ENCODE measurements at regions not wholly inside any gene's neighbourhood (a gene's known extent, or its start where the extent isn't known, plus 50 kb on each side); places are given as distances from the start of the nearest gene placed in this dataset.

DNA sequence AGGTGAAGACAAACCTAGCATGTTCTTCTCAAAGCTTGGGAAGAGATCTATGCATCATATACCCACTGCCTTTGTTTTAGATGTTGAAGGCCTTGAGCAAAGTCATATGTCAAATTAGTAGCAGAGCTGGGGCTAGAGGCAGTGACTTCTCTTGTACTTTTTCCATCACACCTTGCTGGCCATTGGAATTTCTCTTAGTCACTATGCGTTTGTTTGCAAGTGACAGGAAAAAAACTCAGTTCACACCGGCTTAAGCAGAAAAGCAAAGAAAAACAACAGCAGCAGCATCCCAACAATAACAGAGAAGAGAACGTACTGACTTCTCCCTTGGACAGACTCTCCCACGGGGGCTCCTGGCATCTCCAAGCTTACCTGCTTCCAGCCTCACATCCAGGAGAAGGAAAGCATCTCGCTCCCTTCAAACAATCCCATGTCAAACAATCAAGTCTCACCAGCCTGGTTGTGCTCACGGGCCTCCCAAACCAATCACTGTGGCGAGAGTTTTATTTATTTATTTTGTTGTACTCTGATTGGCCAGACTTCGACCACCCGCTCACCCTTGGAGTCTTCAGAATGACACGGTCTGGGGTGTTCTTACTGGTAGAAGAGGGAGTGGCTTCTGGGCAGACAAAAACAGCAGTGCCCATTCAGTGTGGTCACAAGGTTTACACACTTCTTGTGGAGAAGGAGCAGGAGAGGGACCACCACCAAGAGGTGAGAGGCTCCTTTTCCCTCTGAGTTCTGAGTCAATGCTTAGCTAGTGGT lies 83.8 kb upstream of the STC2 start:
- CTCF ChIA-PET: no interaction called here
- H3K27ac ChIP-seq (ENCODE audit: insufficient read depth in 1 of 2, low read depth in 1 of 2, low read length in 2 of 2, poor library complexity in 1 of 2, severe bottlenecking in 2 of 2): no peak overlapping the region
- peaks cover 0 to 3% (median 0%) of the 10 kb centered on the region in 5 experiments for H3K9me3 ChIP-seq (ENCODE audit: control extremely low read depth in 1 of 5, control insufficient read depth in 4 of 5, insufficient read depth in 2 of 5, low read depth in 1 of 5, low read length in 4 of 5)
- DNase-seq: no peak
- no peaks in the 10 kb centered on the region for H3K4me1 ChIP-seq (ENCODE audit: control extremely low read depth in 1 of 4, control insufficient read depth in 4 of 4, insufficient read depth in 4 of 4, low read length in 3 of 4)
- H3K27me3 ChIP-seq (replicated peaks in 2 of 5; ENCODE audit: control insufficient read depth in 4 of 5, insufficient read depth in 5 of 5, low read length in 4 of 5): peaks cover 0 to 4% (median 0%) of the 10 kb centered on the region in 5 experiments
- no peak overlapping the region for H3K4me3 ChIP-seq (ENCODE audit: control insufficient read depth in 1 of 7, extremely low read depth in 1 of 7, insufficient read depth in 4 of 7, low read depth in 2 of 7, low read length in 6 of 7)
- 88% methylated on average over 8 of the region's 10 CpGs for WGBS (ENCODE audit: insufficient coverage)
- POLR2A ChIA-PET: no interaction called here
- H3K36me3 ChIP-seq (ENCODE audit: control insufficient read depth in 4 of 4, insufficient read depth in 4 of 4, low read length in 3 of 4): no peaks in the 10 kb centered on the region

DNA sequence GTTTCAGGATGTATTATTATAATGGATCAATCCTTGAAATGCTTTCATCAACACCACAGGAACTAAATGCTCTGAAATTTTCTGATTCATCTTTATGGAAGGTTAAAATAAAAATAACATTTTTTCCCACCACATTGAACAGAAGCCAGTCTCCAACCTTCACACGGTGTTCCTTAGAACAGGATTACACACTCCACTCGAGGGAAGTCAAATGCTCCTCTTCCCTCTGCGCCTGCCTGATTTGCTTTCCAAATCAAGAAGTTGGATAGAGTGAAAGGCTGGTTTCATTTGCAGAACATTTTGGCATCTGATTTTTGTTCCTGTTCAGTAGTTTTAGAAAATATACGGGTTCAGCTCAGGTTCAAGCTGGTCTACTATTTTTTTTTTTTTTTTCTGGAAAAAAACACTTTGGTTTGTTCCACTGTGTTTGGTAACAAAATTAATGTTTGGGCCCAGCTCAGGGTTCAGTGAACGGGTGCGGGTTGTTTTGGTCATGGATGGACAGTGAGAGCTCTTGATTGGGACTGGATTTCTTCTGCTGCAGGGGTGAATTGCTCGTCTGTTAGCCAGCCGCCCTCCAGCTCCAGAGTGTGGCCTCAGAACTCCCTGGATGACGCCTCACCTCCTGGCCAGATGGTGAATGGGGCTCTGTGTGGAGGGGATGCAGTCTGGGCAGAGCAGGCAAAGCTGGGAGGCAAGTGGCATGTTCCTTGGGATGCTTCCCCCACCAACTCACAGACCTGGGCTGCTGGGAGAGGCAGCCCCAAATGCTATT lies 82.4 kb upstream of the STC2 start:
- POLR2A ChIA-PET: no interaction called here
- H3K4me1 ChIP-seq (ENCODE audit: control extremely low read depth in 1 of 4, control insufficient read depth in 4 of 4, insufficient read depth in 4 of 4, low read length in 3 of 4): no peaks in the 10 kb centered on the region
- H3K9me3 ChIP-seq (ENCODE audit: control extremely low read depth in 1 of 5, control insufficient read depth in 4 of 5, insufficient read depth in 2 of 5, low read depth in 1 of 5, low read length in 4 of 5): peaks cover 0 to 2% (median 0%) of the 10 kb centered on the region in 5 experiments
- H3K27me3 ChIP-seq (replicated peaks in 2 of 5; ENCODE audit: control insufficient read depth in 4 of 5, insufficient read depth in 5 of 5, low read length in 4 of 5): peaks cover 0 to 4% (median 0%) of the 10 kb centered on the region in 5 experiments
- CTCF ChIA-PET: no interaction called here
- H3K27ac ChIP-seq (ENCODE audit: insufficient read depth in 1 of 2, low read depth in 1 of 2, low read length in 2 of 2, poor library complexity in 1 of 2, severe bottlenecking in 2 of 2): no peak overlapping the region
- no peaks in the 10 kb centered on the region for H3K36me3 ChIP-seq (ENCODE audit: control insufficient read depth in 4 of 4, insufficient read depth in 4 of 4, low read length in 3 of 4)
- 100% methylated on average over 6 of the region's 9 CpGs for WGBS (ENCODE audit: insufficient coverage)
- DNase-seq: no peak
- H3K4me3 ChIP-seq (ENCODE audit: control insufficient read depth in 1 of 7, extremely low read depth in 1 of 7, insufficient read depth in 4 of 7, low read depth in 2 of 7, low read length in 6 of 7): no peak overlapping the region

DNA sequence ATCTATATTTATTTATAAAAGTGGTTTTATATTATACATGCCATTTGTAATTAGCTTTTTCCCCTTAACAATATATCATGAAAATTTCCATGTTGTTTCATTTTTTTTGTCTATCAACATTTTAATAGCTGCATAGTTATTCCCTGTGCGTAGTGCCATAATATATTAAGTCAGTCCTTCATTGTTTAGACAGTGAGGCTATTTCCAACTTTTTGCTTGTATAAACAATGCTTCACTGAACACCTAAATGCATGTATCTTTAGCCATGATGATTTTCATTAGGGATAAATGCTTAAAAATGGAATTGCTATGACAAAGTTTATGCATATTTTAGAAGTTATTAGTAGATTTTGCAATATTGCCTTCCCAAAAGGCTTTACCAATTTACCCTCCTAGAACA lies 80.7 kb upstream of the STC2 start:
- no peaks in the 10 kb centered on the region for H3K9me3 ChIP-seq (ENCODE audit: control extremely low read depth in 1 of 5, control insufficient read depth in 4 of 5, insufficient read depth in 2 of 5, low read depth in 1 of 5, low read length in 4 of 5)
- H3K4me3 ChIP-seq (ENCODE audit: control insufficient read depth in 1 of 7, extremely low read depth in 1 of 7, insufficient read depth in 4 of 7, low read depth in 2 of 7, low read length in 6 of 7): no peak overlapping the region
- CTCF ChIA-PET: no interaction called here
- no peaks in the 10 kb centered on the region for H3K36me3 ChIP-seq (ENCODE audit: control insufficient read depth in 4 of 4, insufficient read depth in 4 of 4, low read length in 3 of 4)
- no peak for DNase-seq
- POLR2A ChIA-PET: no interaction called here
- H3K27me3 ChIP-seq (replicated peaks in 2 of 5; ENCODE audit: control insufficient read depth in 4 of 5, insufficient read depth in 5 of 5, low read length in 4 of 5): peaks cover 0 to 4% (median 0%) of the 10 kb centered on the region in 5 experiments
- H3K4me1 ChIP-seq (ENCODE audit: control extremely low read depth in 1 of 4, control insufficient read depth in 4 of 4, insufficient read depth in 4 of 4, low read length in 3 of 4): no peaks in the 10 kb centered on the region
- no CpG with 5 or more reads among the region's 1 CpG for WGBS (ENCODE audit: insufficient coverage)
- H3K27ac ChIP-seq (ENCODE audit: insufficient read depth in 1 of 2, low read depth in 1 of 2, low read length in 2 of 2, poor library complexity in 1 of 2, severe bottlenecking in 2 of 2): no peak overlapping the region

DNA sequence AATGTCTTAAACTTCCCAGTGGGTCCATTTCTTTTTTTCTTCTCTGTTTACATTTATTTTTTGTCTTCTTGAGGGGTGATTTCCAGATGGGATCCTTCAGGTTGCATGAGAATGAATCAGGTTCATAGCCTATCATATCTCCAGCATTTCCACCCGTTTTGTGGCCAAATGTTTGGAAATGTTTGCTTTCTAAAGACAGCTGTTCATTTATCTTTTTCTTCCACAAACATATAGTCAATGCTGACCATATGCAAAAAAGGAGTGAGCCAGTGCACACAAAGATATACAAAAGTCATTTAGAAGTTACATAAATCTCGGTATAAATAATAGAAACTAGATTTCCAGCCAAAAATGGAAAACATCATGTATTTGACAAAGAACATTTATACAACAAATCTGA lies 71.6 kb upstream of the STC2 start:
- no peaks in the 10 kb centered on the region for H3K9me3 ChIP-seq (ENCODE audit: control extremely low read depth in 1 of 5, control insufficient read depth in 4 of 5, insufficient read depth in 2 of 5, low read depth in 1 of 5, low read length in 4 of 5)
- no CpG with 5 or more reads among the region's 2 CpGs for WGBS (ENCODE audit: insufficient coverage)
- H3K4me3 ChIP-seq (ENCODE audit: control insufficient read depth in 1 of 7, extremely low read depth in 1 of 7, insufficient read depth in 4 of 7, low read depth in 2 of 7, low read length in 6 of 7): no peak overlapping the region
- CTCF ChIA-PET: no interaction called here
- no peaks in the 10 kb centered on the region for H3K36me3 ChIP-seq (ENCODE audit: control insufficient read depth in 4 of 4, insufficient read depth in 4 of 4, low read length in 3 of 4)
- H3K4me1 ChIP-seq (ENCODE audit: control extremely low read depth in 1 of 4, control insufficient read depth in 4 of 4, insufficient read depth in 4 of 4, low read length in 3 of 4): peaks cover 0 to 11% (median 1%) of the 10 kb centered on the region in 4 experiments
- H3K27ac ChIP-seq (ENCODE audit: insufficient read depth in 1 of 2, low read depth in 1 of 2, low read length in 2 of 2, poor library complexity in 1 of 2, severe bottlenecking in 2 of 2): no peak overlapping the region
- POLR2A ChIA-PET: no interaction called here
- DNase-seq: no peak
- H3K27me3 ChIP-seq (replicated peaks in 2 of 5; ENCODE audit: control insufficient read depth in 4 of 5, insufficient read depth in 5 of 5, low read length in 4 of 5): no peaks in the 10 kb centered on the region

DNA sequence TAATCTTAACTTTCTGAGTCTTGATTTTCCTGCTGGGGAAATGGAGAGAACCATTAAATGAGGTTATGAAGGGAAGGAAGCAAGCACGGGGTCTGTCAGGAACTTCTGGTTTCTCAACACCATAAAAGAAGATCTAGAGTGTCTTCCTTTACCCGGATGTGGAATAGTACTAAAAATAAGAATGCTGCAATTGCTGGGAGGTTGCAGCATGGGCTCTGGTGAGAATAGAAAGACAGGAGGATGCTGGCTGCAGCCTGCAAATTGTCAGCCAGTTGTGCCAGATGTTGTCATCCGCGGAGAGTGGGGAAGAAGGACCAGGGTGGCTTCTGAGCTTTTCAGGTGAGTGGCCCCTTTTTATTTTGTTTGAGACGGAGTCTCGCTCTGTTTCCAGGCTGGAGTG lies 69.3 kb upstream of the STC2 start:
- peaks cover 0 to 2% (median 1%) of the 10 kb centered on the region in 5 experiments for H3K27me3 ChIP-seq (replicated peaks in 2 of 5; ENCODE audit: control insufficient read depth in 4 of 5, insufficient read depth in 5 of 5, low read length in 4 of 5)
- H3K36me3 ChIP-seq (ENCODE audit: control insufficient read depth in 4 of 4, insufficient read depth in 4 of 4, low read length in 3 of 4): no peaks in the 10 kb centered on the region
- POLR2A ChIA-PET: no interaction called here
- no peak overlapping the region for H3K27ac ChIP-seq (ENCODE audit: insufficient read depth in 1 of 2, low read depth in 1 of 2, low read length in 2 of 2, poor library complexity in 1 of 2, severe bottlenecking in 2 of 2)
- peaks cover 0 to 11% (median 1%) of the 10 kb centered on the region in 4 experiments for H3K4me1 ChIP-seq (ENCODE audit: control extremely low read depth in 1 of 4, control insufficient read depth in 4 of 4, insufficient read depth in 4 of 4, low read length in 3 of 4)
- no peak overlapping the region for H3K4me3 ChIP-seq (ENCODE audit: control insufficient read depth in 1 of 7, extremely low read depth in 1 of 7, insufficient read depth in 4 of 7, low read depth in 2 of 7, low read length in 6 of 7)
- CTCF ChIA-PET: no interaction called here
- whole genome bisulfite sequencing (ENCODE audit: insufficient coverage): 73% methylated on average over 5 of the region's 6 CpGs
- DNase-seq: no peak
- peaks cover 0 to 6% (median under 1%) of the 10 kb centered on the region in 5 experiments for H3K9me3 ChIP-seq (ENCODE audit: control extremely low read depth in 1 of 5, control insufficient read depth in 4 of 5, insufficient read depth in 2 of 5, low read depth in 1 of 5, low read length in 4 of 5)

DNA sequence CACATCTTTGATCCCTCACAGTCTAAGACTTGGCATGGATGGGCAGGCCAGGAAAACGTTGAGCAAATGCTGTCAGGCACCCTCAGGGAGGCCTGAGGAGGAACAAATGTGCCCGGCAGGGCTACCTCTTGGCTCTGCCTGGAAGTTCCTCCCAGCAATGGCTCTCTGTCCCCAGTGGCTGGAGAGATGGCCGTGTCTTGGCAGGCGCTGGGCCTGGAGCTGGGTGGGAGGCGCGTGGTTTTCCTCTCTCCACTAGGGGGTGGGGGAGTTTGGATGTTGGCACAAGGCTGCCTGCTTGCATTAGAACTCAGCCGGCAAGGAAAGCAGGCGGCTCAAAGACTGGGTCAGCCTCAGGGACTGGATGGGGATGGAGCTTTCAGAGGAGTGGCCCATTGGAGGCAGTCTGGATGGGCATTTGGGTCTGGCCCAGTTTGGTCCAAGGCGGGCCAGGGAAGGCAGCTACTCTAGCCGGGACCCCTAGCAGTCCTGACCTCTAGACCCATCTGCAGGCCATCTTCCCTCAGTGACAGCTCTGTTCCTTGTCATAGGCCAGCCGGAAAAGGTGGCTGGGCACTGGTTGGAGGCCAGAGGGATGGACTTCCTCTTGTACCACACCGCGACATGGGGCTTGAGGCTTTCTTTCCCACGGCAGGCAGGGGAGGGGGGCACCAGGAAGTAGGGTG lies 68.2 kb upstream of the STC2 start:
- DNase-seq: no peak
- Histone ChIP-seq H3K36me3 (ENCODE audit: control insufficient read depth in 4 of 4, insufficient read depth in 4 of 4, low read length in 3 of 4) (no peaks in the 10 kb centered on the region), H3K4me1 (ENCODE audit: control extremely low read depth in 1 of 4, control insufficient read depth in 4 of 4, insufficient read depth in 4 of 4, low read length in 3 of 4) (peaks cover 0 to 11% (median 1%) of the 10 kb centered on the region in 4 experiments), H3K9me3 (ENCODE audit: control extremely low read depth in 1 of 5, control insufficient read depth in 4 of 5, insufficient read depth in 2 of 5, low read depth in 1 of 5, low read length in 4 of 5) (peaks cover 0 to 11% (median 1%) of the 10 kb centered on the region in 5 experiments), H3K27me3 (replicated peaks in 2 of 5; ENCODE audit: control insufficient read depth in 4 of 5, insufficient read depth in 5 of 5, low read length in 4 of 5) (peaks cover 0 to 5% (median 1%) of the 10 kb centered on the region in 5 experiments), H3K27ac (ENCODE audit: insufficient read depth in 1 of 2, low read depth in 1 of 2, low read length in 2 of 2, poor library complexity in 1 of 2, severe bottlenecking in 2 of 2) (no peak overlapping the region), H3K4me3 (ENCODE audit: control insufficient read depth in 1 of 7, extremely low read depth in 1 of 7, insufficient read depth in 4 of 7, low read depth in 2 of 7, low read length in 6 of 7) (no peak overlapping the region)
- POLR2A ChIA-PET: no interaction called here
- WGBS (ENCODE audit: insufficient coverage): 89% methylated on average over 10 of the region's 14 CpGs
- CTCF ChIA-PET: interaction anchor here (1.5 kb wide), 1 partner anchor 12 kb away, joined by 4 read pairs; no protein-coding TSS in a partner anchor

Data from common myeloid progenitor, CD34-positive (primary cell).